SK-N-SH treated with all-trans-retinoic acid at 6 μM for 48 hours (cell line): ENCODE measurements at regions not wholly inside any gene's neighbourhood (a gene's known extent, or its start where the extent isn't known, plus 50 kb on each side); places are given as distances from the start of the nearest gene placed in this dataset.

Experiments used
- ATAC-seq: fragments of 200-7000 bp; cut with Tn5 transposase; 3 replicates; pipeline ENCODE4 v1.9.1; 2020; ENCODE audit warnings: mild to moderate bottlenecking, moderate library complexity
- ARNTL ChIP-seq: fragments of 450-650 bp; formaldehyde crosslinking; IDR thresholded peaks from 2 replicates; pipeline ENCODE4 v1.5.0; 2020; ENCODE audit warnings: low read depth, mild to moderate bottlenecking, moderate library complexity, borderline replicate concordance
- BACH2 ChIP-seq: fragments of 250-450 bp; sonication (Bioruptor Pico); IDR thresholded peaks from 2 replicates; pipeline ENCODE4 v1.9.0; 2021; ENCODE audit warnings: mild to moderate bottlenecking, borderline replicate concordance
- CSDC2 ChIP-seq: fragments of 250-450 bp; sonication (Bioruptor Pico); IDR thresholded peaks from 2 replicates; pipeline ENCODE4 v1.5.0; 2020; ENCODE audit warnings: mild to moderate bottlenecking, moderate library complexity
- ESRRG ChIP-seq: fragments of 250-450 bp; sonication (Bioruptor Pico); IDR thresholded peaks from 2 replicates; pipeline ENCODE4 v1.6.1; 2021; ENCODE audit warnings: mild to moderate bottlenecking
- GLIS3 ChIP-seq: fragments of 250-450 bp; sonication (Bioruptor Pico); IDR thresholded peaks from 2 replicates; pipeline ENCODE4 v1.5.0; 2020; ENCODE audit warnings: mild to moderate bottlenecking, moderate library complexity
- ISL1 ChIP-seq: fragments of 250-450 bp; sonication (Bioruptor Pico); IDR thresholded peaks from 2 replicates; pipeline ENCODE4 v2.1.2; 2022; ENCODE audit warnings: mild to moderate bottlenecking, moderate library complexity
- OSR1 ChIP-seq: fragments of 250-450 bp; sonication (Bioruptor Pico); IDR thresholded peaks from 2 replicates; pipeline ENCODE4 v1.8.0; 2022; ENCODE audit warnings: moderate library complexity, mild to moderate bottlenecking, inconsistent platforms
- PATZ1 ChIP-seq: fragments of 250-450 bp; sonication (Bioruptor Pico); IDR thresholded peaks from 2 replicates; pipeline ENCODE4 v1.8.0; 2020; ENCODE audit warnings: mild to moderate bottlenecking, moderate library complexity, borderline replicate concordance
- POU6F1 ChIP-seq: fragments of 250-450 bp; sonication (Bioruptor Pico); IDR thresholded peaks from 2 replicates; pipeline ENCODE4 v1.8.0; 2021; ENCODE audit warnings: low read depth, mild to moderate bottlenecking, moderate library complexity, borderline replicate concordance
- PPARA ChIP-seq: fragments of 250-450 bp; sonication (Bioruptor Pico); IDR thresholded peaks from 2 replicates; pipeline ENCODE4 v1.5.0; 2020; ENCODE audit warnings: mild to moderate bottlenecking, borderline replicate concordance
- RARB ChIP-seq: fragments of 250-450 bp; sonication (Bioruptor Pico); IDR thresholded peaks from 2 replicates; pipeline ENCODE4 v1.8.0; 2021; ENCODE audit warnings: mild to moderate bottlenecking, moderate library complexity
- TOX ChIP-seq: fragments of 250-450 bp; sonication (Bioruptor Pico); IDR thresholded peaks from 2 replicates; pipeline ENCODE4 v1.8.0; 2021; ENCODE audit warnings: mild to moderate bottlenecking, moderate library complexity, borderline replicate concordance
- TSHZ2 ChIP-seq: fragments of 250-450 bp; sonication (Bioruptor Pico); IDR thresholded peaks from 2 replicates; pipeline ENCODE4 v1.5.0; 2020; ENCODE audit warnings: mild to moderate bottlenecking, moderate library complexity
- ZC3H10 ChIP-seq: fragments of 250-450 bp; sonication (Bioruptor Pico); IDR thresholded peaks from 2 replicates; pipeline ENCODE4 v1.5.1; 2021; ENCODE audit warnings: mild to moderate bottlenecking, moderate library complexity
- ZFP3 ChIP-seq: fragments of 250-450 bp; sonication (Bioruptor Pico); IDR thresholded peaks from 2 replicates; pipeline ENCODE4 v1.5.0; 2020; ENCODE audit warnings: mild to moderate bottlenecking, moderate library complexity
- ZFP30 ChIP-seq: fragments of 450-650 bp; formaldehyde crosslinking; IDR thresholded peaks from 2 replicates; pipeline ENCODE4 v1.5.0; 2022; ENCODE audit warnings: mild to moderate bottlenecking, moderate library complexity
- ZNF565 ChIP-seq: fragments of 450-650 bp; formaldehyde crosslinking; conservative IDR thresholded peaks from 2 replicates; pipeline ENCODE4 v1.5.0; 2020; ENCODE audit warnings: low read depth, mild to moderate bottlenecking, moderate library complexity
- ZNF70 ChIP-seq: fragments of 450-650 bp; formaldehyde crosslinking; IDR thresholded peaks from 2 replicates; pipeline ENCODE4 v1.5.0; 2020; ENCODE audit warnings: mild to moderate bottlenecking, moderate library complexity
- ZNF8 ChIP-seq: fragments of 450-650 bp; formaldehyde crosslinking; IDR thresholded peaks from 2 replicates; pipeline ENCODE4 v1.5.0; 2020; ENCODE audit warnings: mild to moderate bottlenecking, moderate library complexity

- no peak; the same call in 2 of the 3 replicates for ATAC-seq
- no peak for TF ChIP-seq ZC3H10
- TF ChIP-seq POU6F1 (CRISPR knock-in tag) = no peak
- no peak for TF ChIP-seq PATZ1 (CRISPR knock-in tag)
- TF ChIP-seq ISL1 (CRISPR knock-in tag) = no peak
- no peak for TF ChIP-seq ZFP3 (CRISPR knock-in tag)
- TF ChIP-seq, all 23 proteins: peak for 0
Observed at GRCh38 chr1:178652506-178653490, 72.2 kb upstream of the RALGPS2 start.

GRCh38 chr1:178659789-178660208 lies 65.2 kb upstream of the RALGPS2 start:
- TF ChIP-seq ZC3H10 = no peak
- TF ChIP-seq ZNF8 = no peak
- no peak for TF ChIP-seq ARNTL (CRISPR knock-in tag)
- no peak for TF ChIP-seq PPARA (CRISPR knock-in tag)
- no peak for TF ChIP-seq RARB (CRISPR knock-in tag)
- TF ChIP-seq ISL1 (CRISPR knock-in tag) = no peak
- TF ChIP-seq ZNF565 (CRISPR knock-in tag) = no peak
- TF ChIP-seq ESRRG (CRISPR knock-in tag) = no peak
- TF ChIP-seq PATZ1 (CRISPR knock-in tag) = no peak
- no peak for TF ChIP-seq ZNF70 (CRISPR knock-in tag)
- TF ChIP-seq TSHZ2 (CRISPR knock-in tag) = no peak
- no peak for ATAC-seq

GRCh38 chr1:178660461-178660860 lies 64.6 kb upstream of the RALGPS2 start:
- no peak for ATAC-seq
- no peak for TF ChIP-seq POU6F1 (CRISPR knock-in tag)
- TF ChIP-seq BACH2 (CRISPR knock-in tag) = no peak

DNA sequence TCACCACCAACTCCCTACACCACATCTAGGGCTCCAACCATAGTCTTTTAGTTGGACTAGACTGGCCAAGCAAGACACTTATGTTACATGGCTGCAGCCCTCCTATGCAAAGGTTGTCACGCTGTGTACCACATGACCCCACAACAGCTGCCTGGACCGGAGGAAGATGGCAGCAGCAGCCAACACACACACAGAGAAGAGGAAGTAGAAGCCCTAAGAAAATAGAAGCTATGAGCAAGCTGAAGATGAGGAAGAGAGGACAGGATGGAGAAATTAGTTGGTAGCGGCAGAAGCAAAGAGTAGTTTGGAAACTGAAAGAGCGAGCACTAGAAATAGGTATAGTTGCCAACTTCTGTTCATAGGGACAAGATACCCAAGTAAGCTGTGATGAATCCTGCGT lies 60.8 kb upstream of the RALGPS2 start:
- no peak for TF ChIP-seq POU6F1 (CRISPR knock-in tag)
- no peak for TF ChIP-seq OSR1 (CRISPR knock-in tag)
- no peak for TF ChIP-seq ZNF565 (CRISPR knock-in tag)
- no peak for TF ChIP-seq GLIS3
- no peak for TF ChIP-seq BACH2 (CRISPR knock-in tag)
- TF ChIP-seq ZFP30 (CRISPR knock-in tag) = no peak
- no peak for TF ChIP-seq TSHZ2 (CRISPR knock-in tag)
- TF ChIP-seq PPARA (CRISPR knock-in tag) = no peak
- TF ChIP-seq ZNF70 (CRISPR knock-in tag) = no peak
- TF ChIP-seq CSDC2 (CRISPR knock-in tag) = no peak
- TF ChIP-seq TOX (CRISPR knock-in tag) = no peak
- ATAC-seq = no peak
